ENCODE measurements at regions not wholly inside any gene's neighbourhood (a gene's known extent, or its start where the extent isn't known, plus 50 kb on each side); places are given as distances from the start of the nearest gene placed in this dataset.

- Histone ChIP-seq H3K27ac (no peak overlapping the region), H3K4me3 (no peak overlapping the region), H3K4me1 (no peaks in the 10 kb centered on the region), H3K9me3 (no peaks in the 10 kb centered on the region), H3K27me3 (no peaks in the 10 kb centered on the region), H3K36me3 (no peaks in the 10 kb centered on the region)
- intact Hi-C loops (cut with DNase I; ENCODE audit: low total_unique reads) (no loop called here), in situ Hi-C loops (cut with MboI; ENCODE audit: low pct_ligation_motif_present in 1 of 4, low pct_unique_long_range_greater_than_20kb in 1 of 4, low sequenced_read_pairs in 3 of 4) (loop anchor here in 1 of 4 donors (25.0 kb wide), 1 partner anchor 88 kb away; no protein-coding TSS in a partner anchor)
- DNase-seq: no peak
- TF ChIP-seq EP300 (IDR thresholded peaks at IDR 0.05; ENCODE audit: low read depth) (no peak), POLR2A (IDR thresholded peaks at IDR 0.05) (no peak), POLR2AphosphoS5 (IDR thresholded peaks at IDR 0.05) (no peak), CTCF (IDR thresholded peaks at IDR 0.05) (no peak)
- 42 to 68% methylated on average over 2 to 3 of the region's 3 CpGs for WGBS, 2 donors (ENCODE audit: low coverage in 1 of 2)
Observed at GRCh38 chr9:119775410-119775809, 406.2 kb upstream of the BRINP1 start.

- WGBS, 2 donors (ENCODE audit: low coverage in 1 of 2): 45 to 67% methylated on average over 2 of the region's 2 CpGs
- Histone ChIP-seq H3K9me3 (no peaks in the 10 kb centered on the region), H3K4me1 (no peaks in the 10 kb centered on the region), H3K27ac (no peak overlapping the region), H3K36me3 (no peaks in the 10 kb centered on the region), H3K4me3 (no peak overlapping the region), H3K27me3 (no peaks in the 10 kb centered on the region)
- intact Hi-C loops (cut with DNase I; ENCODE audit: low total_unique reads) (no loop called here), in situ Hi-C loops (cut with MboI; ENCODE audit: low pct_ligation_motif_present in 1 of 4, low pct_unique_long_range_greater_than_20kb in 1 of 4, low sequenced_read_pairs in 3 of 4) (no loop called here)
- TF ChIP-seq CTCF (IDR thresholded peaks at IDR 0.05) (no peak), POLR2AphosphoS5 (IDR thresholded peaks at IDR 0.05) (no peak), POLR2A (IDR thresholded peaks at IDR 0.05) (no peak), EP300 (IDR thresholded peaks at IDR 0.05; ENCODE audit: low read depth) (no peak)
- DNase-seq: no peak
Observed at GRCh38 chr9:119773823-119774222, 404.6 kb upstream of the BRINP1 start.

- intact Hi-C loops (cut with DNase I; ENCODE audit: low total_unique reads) (no loop called here), in situ Hi-C loops (cut with MboI; ENCODE audit: low pct_ligation_motif_present in 1 of 4, low pct_unique_long_range_greater_than_20kb in 1 of 4, low sequenced_read_pairs in 3 of 4) (no loop called here)
- DNase-seq: no peak
- Histone ChIP-seq H3K4me3 (no peak overlapping the region), H3K4me1 (no peaks in the 10 kb centered on the region), H3K9me3 (no peaks in the 10 kb centered on the region), H3K36me3 (no peaks in the 10 kb centered on the region), H3K27ac (no peak overlapping the region), H3K27me3 (no peaks in the 10 kb centered on the region)
- 78 to 100% methylated on average over 1 of the region's 1 CpG for WGBS, 2 donors (ENCODE audit: low coverage in 1 of 2)
- TF ChIP-seq CTCF (IDR thresholded peaks at IDR 0.05) (no peak), POLR2AphosphoS5 (IDR thresholded peaks at IDR 0.05) (no peak), POLR2A (IDR thresholded peaks at IDR 0.05) (no peak), EP300 (IDR thresholded peaks at IDR 0.05; ENCODE audit: low read depth) (no peak)
Observed at GRCh38 chr9:119771341-119771740, 402.1 kb upstream of the BRINP1 start.

- Histone ChIP-seq H3K27ac (no peak overlapping the region), H3K27me3 (no peaks in the 10 kb centered on the region), H3K9me3 (no peaks in the 10 kb centered on the region), H3K36me3 (no peaks in the 10 kb centered on the region), H3K4me3 (no peak overlapping the region), H3K4me1 (no peaks in the 10 kb centered on the region)
- 62 to 66% methylated on average over 3 of the region's 3 CpGs for WGBS, 2 donors (ENCODE audit: low coverage in 1 of 2)
- in situ Hi-C loops (cut with MboI; ENCODE audit: low pct_ligation_motif_present in 1 of 4, low pct_unique_long_range_greater_than_20kb in 1 of 4, low sequenced_read_pairs in 3 of 4): no loop called here
- DNase-seq: no peak
- intact Hi-C loops (cut with DNase I; ENCODE audit: low total_unique reads): no loop called here
- no peak for TF ChIP-seq POLR2A (IDR thresholded peaks at IDR 0.05)
- TF ChIP-seq POLR2AphosphoS5 (IDR thresholded peaks at IDR 0.05): no peak
- TF ChIP-seq CTCF (IDR thresholded peaks at IDR 0.05): no peak
- no peak for TF ChIP-seq EP300 (IDR thresholded peaks at IDR 0.05; ENCODE audit: low read depth)
Observed at GRCh38 chr9:119768266-119768665, 399.0 kb upstream of the BRINP1 start.
